IMR-90 (cell line): ENCODE measurements at regions not wholly inside any gene's neighbourhood (a gene's known extent, or its start where the extent isn't known, plus 50 kb on each side); places are given as distances from the start of the nearest gene placed in this dataset.

ENCODE experiments used
- ATAC-seq: fragments of 200-7000 bp; cut with Tn5 transposase; 2 replicates; pipeline ENCODE4 v1.9.1; 2020; ENCODE audit warnings: low read depth, mild to moderate bottlenecking, moderate library complexity
- BruUV-seq: library from RNA; stranded (reverse); fragments of 400-500 nt; replicated peaks from 2 replicates; lab custom pipeline; 2021; lab: Mats Ljungman, UMichigan
- CTCF ChIA-PET: fragments of 300-600 bp; formaldehyde crosslinking; extraction: SDS; loops from one replicate; lab custom pipeline; 2021; ENCODE audit warnings: antibody characterized with exemption; lab: Yijun Ruan, JAX
- POLR2A ChIA-PET: fragments of 300-600 bp; sonication (Branson Sonifier 250); formaldehyde crosslinking; loops from one replicate; lab custom pipeline; 2022; ENCODE audit warnings: antibody characterized with exemption; ENCODE audit not compliant: unreplicated experiment; lab: Charles Lee
- DNase-seq: peaks from one replicate; pipeline ENCODE4 v3.0.0; 2013
- H2AFZ ChIP-seq: replicated peaks from 2 replicates; pipeline ENCODE3; 2013; ENCODE audit warnings: low read length, mild to moderate bottlenecking; ENCODE audit not compliant: poor library complexity
- H2AK5ac ChIP-seq: 2 replicates; pipeline ENCODE4 v1.6.1; 2013; ENCODE audit warnings: low read depth, low read length, inconsistent platforms
- H2AK9ac ChIP-seq: replicated peaks from 2 replicates; pipeline ENCODE3; 2013; ENCODE audit warnings: mild to moderate bottlenecking, low read depth, low read length, moderate library complexity; ENCODE audit not compliant: poor library complexity
- H2BK120ac ChIP-seq: 2 replicates; pipeline ENCODE4 v1.6.1; 2013; ENCODE audit warnings: low read depth, low read length, inconsistent platforms
- H2BK15ac ChIP-seq: 3 replicates; pipeline ENCODE4 v1.6.1; 2013; ENCODE audit warnings: low read depth, low read length, inconsistent platforms
- H2BK20ac ChIP-seq: 2 replicates; pipeline ENCODE4 v1.6.1; 2013; ENCODE audit warnings: low read depth, mild to moderate bottlenecking, inconsistent platforms, low read length, moderate library complexity
- H2BK5ac ChIP-seq: 2 replicates; pipeline ENCODE4 v1.6.1; 2013; ENCODE audit warnings: mild to moderate bottlenecking, low read depth, low read length, inconsistent platforms; ENCODE audit not compliant: poor library complexity, severe bottlenecking
- H3K14ac ChIP-seq: replicated peaks from 2 replicates; pipeline ENCODE4 v1.6.1; 2013; ENCODE audit warnings: low read depth, low read length, inconsistent platforms
- H3K18ac ChIP-seq: 2 replicates; pipeline ENCODE4 v1.6.1; 2013; ENCODE audit warnings: low read depth, low read length, control low read depth
- H3K23ac ChIP-seq: 2 replicates; pipeline ENCODE4 v1.6.1; 2013; ENCODE audit warnings: low read depth, low read length, inconsistent platforms
- H3K27ac ChIP-seq: 2 replicates; pipeline ENCODE4 v1.5.1; 2013; ENCODE audit warnings: mild to moderate bottlenecking, control low read depth, low read length; ENCODE audit not compliant: insufficient read depth
- H3K27me3 ChIP-seq: 2 replicates; pipeline ENCODE4 v1.6.1; 2013; ENCODE audit warnings: low read length; ENCODE audit not compliant: control insufficient read depth, insufficient read depth
- H3K36me3 ChIP-seq: 2 replicates; pipeline ENCODE4 v1.6.1; 2013; ENCODE audit warnings: low read length, mixed read lengths; ENCODE audit not compliant: control insufficient read depth, insufficient read depth
- H3K4ac ChIP-seq: 2 replicates; pipeline ENCODE4 v1.6.1; 2013; ENCODE audit warnings: low read depth, low read length, inconsistent platforms
- H3K4me1 ChIP-seq: 2 replicates; pipeline ENCODE4 v1.6.1; 2013; ENCODE audit warnings: low read length, mixed read lengths; ENCODE audit not compliant: control insufficient read depth, insufficient read depth
- H3K4me2 ChIP-seq: 2 replicates; pipeline ENCODE4 v1.6.1; 2013; ENCODE audit warnings: low read depth, mild to moderate bottlenecking, control low read depth, low read length, moderate library complexity
- H3K4me3 ChIP-seq: 2 replicates; pipeline ENCODE4 v1.5.1; 2013; ENCODE audit warnings: low read depth, mild to moderate bottlenecking, control low read depth, low read length, moderate library complexity; ENCODE audit not compliant: insufficient read depth
- H3K56ac ChIP-seq: 2 replicates; pipeline ENCODE4 v1.6.1; 2013; ENCODE audit warnings: low read length, inconsistent platforms; ENCODE audit not compliant: insufficient read depth; ENCODE audit errors: extremely low read depth
- H3K79me1 ChIP-seq, 2 experiments: 2 replicates each; pipeline ENCODE4 v1.6.1; 2013; ENCODE audit warnings: low read length in 2 of 2, inconsistent platforms in 1 of 2, low read depth in 1 of 2
- H3K9ac ChIP-seq: 2 replicates; pipeline ENCODE4 v1.6.1; 2013; ENCODE audit warnings: low read depth, low read length, control low read depth
- H3K9me1 ChIP-seq: 2 replicates; pipeline ENCODE4 v1.6.1; 2013; ENCODE audit warnings: low read length, inconsistent platforms; ENCODE audit not compliant: insufficient read depth
- H3K9me3 ChIP-seq: 2 replicates; pipeline ENCODE4 v1.6.1; 2013; ENCODE audit warnings: low read length; ENCODE audit not compliant: control insufficient read depth, insufficient read depth
- H4K20me1 ChIP-seq: 2 replicates; pipeline ENCODE4 v1.6.1; 2013; ENCODE audit warnings: low read length, inconsistent platforms; ENCODE audit not compliant: insufficient read depth
- H4K5ac ChIP-seq: 2 replicates; pipeline ENCODE4 v1.6.1; 2013; ENCODE audit warnings: mild to moderate bottlenecking, low read depth, low read length, control low read depth
- H4K8ac ChIP-seq, 2 experiments: 2 replicates each; pipeline ENCODE4 v1.6.1; 2013; ENCODE audit warnings: low read depth in 2 of 2, low read length in 2 of 2, control low read depth in 1 of 2, inconsistent platforms in 1 of 2
- H4K91ac ChIP-seq: 2 replicates; pipeline ENCODE4 v1.6.1; 2013; ENCODE audit warnings: low read depth, low read length, inconsistent platforms; ENCODE audit not compliant: insufficient read depth
- BHLHE40 ChIP-seq: fragments of 150-350 bp; IDR thresholded peaks from 2 replicates; pipeline ENCODE4 v1.6.1; 2016; ENCODE audit warnings: mild to moderate bottlenecking, low read depth, low read length
- CEBPB ChIP-seq: IDR thresholded peaks from 2 replicates; pipeline ENCODE4 v1.6.1; 2012; ENCODE audit warnings: low read depth, low read length, improper control_type of control experiment
- CTCF ChIP-seq: conservative IDR thresholded peaks from 2 replicates; pipeline ENCODE4 v1.5.1; 2012; ENCODE audit warnings: mild to moderate bottlenecking, low read depth, low read length, improper control_type of control experiment
- FOS ChIP-seq: fragments of 150-350 bp; IDR thresholded peaks from 2 replicates; pipeline ENCODE4 v1.6.1; 2016; ENCODE audit warnings: low read depth, low read length
- MAZ ChIP-seq: IDR thresholded peaks from 2 replicates; pipeline ENCODE4 v1.6.1; 2012; ENCODE audit warnings: low read depth, mild to moderate bottlenecking, low read length, improper control_type of control experiment, moderate library complexity, borderline replicate concordance
- MXI1 ChIP-seq: IDR thresholded peaks from 2 replicates; pipeline ENCODE4 v1.6.1; 2012; ENCODE audit warnings: low read depth, mild to moderate bottlenecking, low read length, moderate library complexity, borderline replicate concordance
- POLR2A ChIP-seq: IDR thresholded peaks from 2 replicates; pipeline ENCODE4 v1.6.1; 2012; ENCODE audit warnings: mild to moderate bottlenecking, low read depth, low read length
- SMC3 ChIP-seq: fragments of 150-350 bp; IDR thresholded peaks from 2 replicates; pipeline ENCODE4 v1.6.1; 2016; ENCODE audit warnings: low read depth, mild to moderate bottlenecking, antibody characterized with exemption, low read length, moderate library complexity
- WGBS, 2 experiments: methylation state at CpG; one replicate each; pipeline versions ENCODE4 v1.1.5 to v1.1.7; 2013; ENCODE audit warnings: missing lambda C conversion rate in 2 of 2; ENCODE audit not compliant: insufficient read length in 1 of 2; ENCODE audit errors: extremely low coverage in 2 of 2; 5-methylcytosine and 5-hydroxymethylcytosine counted together
- dilution Hi-C: fragments of 300-500 bp; cut with HindIII; formaldehyde crosslinking; loops from one replicate; pipeline ENCODE4 v1.14.3; 2018; ENCODE audit warnings: low sequenced_read_pairs; ENCODE audit not compliant: unreplicated experiment
- in situ Hi-C: fragments of 300-500 bp; cut with MboI; formaldehyde crosslinking; loops from 3 replicates; pipeline ENCODE4 v1.14.3; 2019; ENCODE audit warnings: low sequenced_read_pairs, inconsistent platforms, mixed read lengths
- intact Hi-C: fragments of 100-400 bp; cut with micrococcal nuclease; formaldehyde crosslinking; loops from 2 replicates; pipeline ENCODE4 v1.10.0; 2022

- Histone ChIP-seq H3K4ac (no peak overlapping the region), H2AK9ac (no peak overlapping the region), H2AFZ (no peak overlapping the region), H3K9me3 (no peaks in the 10 kb centered on the region; the same call in 1 of the 2 replicates), H2BK15ac (no peak overlapping the region), H3K4me3 (no peak overlapping the region), H3K4me1 (no peaks in the 10 kb centered on the region), H2BK20ac (no peak overlapping the region), H4K5ac (no peak overlapping the region), H3K9me1 (no peaks in the 10 kb centered on the region), H3K4me2 (no peak overlapping the region), H3K27ac (no peak overlapping the region), H2BK5ac (no peak overlapping the region), H3K9ac (no peak overlapping the region), H3K56ac (no peak overlapping the region), H3K27me3 (peaks cover 16% of the 10 kb centered on the region), H4K91ac (no peak overlapping the region), H2AK5ac (no peak overlapping the region), H2BK120ac (no peak overlapping the region), H3K79me1 (no peaks in the 10 kb centered on the region), H3K23ac (no peak overlapping the region), H3K18ac (no peak overlapping the region), H3K36me3 (no peaks in the 10 kb centered on the region), H4K8ac (no peak overlapping the region), H4K20me1 (no peaks in the 10 kb centered on the region), H3K14ac (no peak overlapping the region)
- dilution Hi-C loops: no loop called here
- in situ Hi-C loops: no loop called here
- ChIA-PET CTCF (no interaction called here), POLR2A (no interaction called here)
- no TSS peak for BruUV-seq
- no CpG with 5 or more reads among the region's 6 CpGs for WGBS, 2 experiments
- TF ChIP-seq SMC3: no peak
- TF ChIP-seq FOS: no peak
- TF ChIP-seq MAZ: no peak
- no peak for TF ChIP-seq MXI1
- no peak for TF ChIP-seq CEBPB
- no peak for TF ChIP-seq POLR2A
- no peak for TF ChIP-seq BHLHE40
- no peak for TF ChIP-seq CTCF
- intact Hi-C loops: no loop called here
- DNase-seq (no peak), ATAC-seq (no peak)
Observed at GRCh38 chrX:40368611-40369061, 212.1 kb upstream of the ATP6AP2 start.
